HG02840 (cell line): ENCODE measurements at regions not wholly inside any gene's neighbourhood (a gene's known extent, or its start where the extent isn't known, plus 50 kb on each side); places are given as distances from the start of the nearest gene placed in this dataset.

Source experiments
- ATAC-seq: cut with Tn5 transposase; IDR thresholded peaks from one replicate; pipeline ENCODE4 v1.9.1; 2021; ENCODE audit warnings: mild to moderate bottlenecking, moderate library complexity, moderate number of reproducible peaks; ENCODE audit not compliant: unreplicated experiment, low FRiP score

DNA sequence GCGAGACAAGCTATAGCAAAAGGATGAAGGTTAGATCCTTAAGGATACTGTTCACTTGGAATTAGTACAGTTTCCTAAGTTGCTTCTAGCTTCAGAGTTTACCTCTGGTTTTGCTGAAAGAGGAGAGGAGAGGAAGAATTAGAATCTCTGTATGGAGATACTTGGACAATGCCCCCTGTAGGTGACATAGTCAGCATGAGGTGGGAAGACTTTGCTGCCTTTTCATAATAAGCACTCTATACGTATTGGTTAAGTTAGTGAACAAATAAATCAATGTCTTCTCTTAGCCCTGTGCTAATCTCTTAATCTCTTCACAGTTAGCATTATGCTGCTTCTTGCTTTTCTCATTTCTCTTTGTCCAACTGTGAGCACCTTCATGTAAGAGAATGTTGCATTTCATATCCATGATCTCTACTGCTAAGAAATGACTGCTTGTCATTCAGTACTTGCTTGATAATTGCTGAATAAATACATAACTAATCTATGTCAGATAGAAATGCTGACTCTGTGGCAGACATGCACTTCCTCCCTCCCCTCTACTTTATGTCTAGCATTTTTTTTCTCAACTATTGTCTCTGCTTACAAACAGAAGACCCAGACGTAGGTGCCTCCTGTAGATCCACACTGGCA is 527.2 kb downstream of the GBA3 start:
- no peak for ATAC-seq

- no peak for ATAC-seq
Measured at GRCh38 chr4:23213198-23213597, 520.5 kb downstream of the GBA3 start.

- ATAC-seq: no peak
Measured at GRCh38 chr4:23212558-23212957, 519.8 kb downstream of the GBA3 start.

- no peak for ATAC-seq
Measured at GRCh38 chr4:23207059-23207458, 514.3 kb downstream of the GBA3 start.

DNA sequence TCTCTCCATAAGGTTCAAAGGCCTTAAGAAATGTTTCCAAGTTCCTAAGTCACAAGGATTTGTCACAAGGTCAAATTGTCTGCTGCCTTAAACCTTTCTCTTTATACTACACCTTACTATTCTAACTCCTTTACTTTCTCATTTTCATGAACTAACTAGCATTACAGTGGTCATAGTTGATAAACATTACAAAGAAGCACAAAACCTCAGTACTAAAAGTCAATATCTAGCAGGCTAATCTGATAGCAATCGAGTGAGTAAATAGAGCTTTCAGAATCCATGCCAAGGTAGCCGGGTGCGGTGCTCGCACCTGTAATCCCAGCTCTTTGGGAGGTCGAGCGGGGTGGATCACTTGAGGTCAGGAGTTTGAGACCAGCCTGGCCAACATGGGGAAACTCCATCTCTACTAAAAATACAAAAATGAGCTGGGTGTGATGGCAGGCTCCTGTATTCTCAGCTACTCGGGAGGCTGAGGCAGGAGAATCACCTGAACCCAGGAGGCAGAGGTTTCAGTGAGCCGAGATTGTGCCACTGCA is 510.0 kb downstream of the GBA3 start:
- no peak for ATAC-seq

DNA sequence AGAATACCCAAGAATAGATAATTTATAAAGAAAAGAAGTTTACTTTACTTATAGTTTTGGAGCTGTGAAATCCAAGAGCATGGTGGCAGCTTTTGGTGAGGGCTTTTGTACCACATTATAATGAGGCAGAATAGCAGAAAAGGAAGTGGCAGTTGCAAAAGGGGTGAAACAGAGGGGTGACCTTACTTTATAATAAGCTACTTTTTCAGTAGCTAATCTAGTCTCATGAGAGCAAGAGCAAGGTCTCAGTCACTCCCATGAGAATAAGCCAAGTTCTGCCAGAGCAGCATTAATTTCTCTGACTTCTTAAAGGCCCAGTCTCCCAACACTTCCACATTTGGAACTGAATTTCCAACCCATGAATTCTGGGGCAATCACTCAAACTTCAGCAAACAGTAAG is 502.0 kb downstream of the GBA3 start:
- no peak for ATAC-seq

- ATAC-seq: no peak
Measured at GRCh38 chr4:23174179-23174578, 481.4 kb downstream of the GBA3 start.

DNA sequence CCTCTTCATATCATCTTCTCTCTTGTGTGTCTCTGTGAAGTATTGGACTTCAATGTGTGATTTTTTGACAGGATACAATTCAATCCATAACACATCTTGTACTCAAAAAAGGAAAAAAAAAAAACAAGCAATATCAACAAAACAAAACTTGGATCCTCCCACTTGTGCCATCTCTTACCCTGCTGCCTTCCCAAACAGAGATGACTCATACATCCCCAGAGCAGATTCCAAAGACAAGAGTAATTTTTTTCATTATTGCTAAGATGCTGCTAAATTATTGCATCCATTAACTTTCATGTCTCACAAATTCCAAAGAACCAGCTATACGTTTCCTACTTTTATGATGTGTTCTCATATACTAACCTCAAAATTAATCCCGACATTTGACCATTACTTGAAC is 479.2 kb downstream of the GBA3 start:
- ATAC-seq: no peak

DNA sequence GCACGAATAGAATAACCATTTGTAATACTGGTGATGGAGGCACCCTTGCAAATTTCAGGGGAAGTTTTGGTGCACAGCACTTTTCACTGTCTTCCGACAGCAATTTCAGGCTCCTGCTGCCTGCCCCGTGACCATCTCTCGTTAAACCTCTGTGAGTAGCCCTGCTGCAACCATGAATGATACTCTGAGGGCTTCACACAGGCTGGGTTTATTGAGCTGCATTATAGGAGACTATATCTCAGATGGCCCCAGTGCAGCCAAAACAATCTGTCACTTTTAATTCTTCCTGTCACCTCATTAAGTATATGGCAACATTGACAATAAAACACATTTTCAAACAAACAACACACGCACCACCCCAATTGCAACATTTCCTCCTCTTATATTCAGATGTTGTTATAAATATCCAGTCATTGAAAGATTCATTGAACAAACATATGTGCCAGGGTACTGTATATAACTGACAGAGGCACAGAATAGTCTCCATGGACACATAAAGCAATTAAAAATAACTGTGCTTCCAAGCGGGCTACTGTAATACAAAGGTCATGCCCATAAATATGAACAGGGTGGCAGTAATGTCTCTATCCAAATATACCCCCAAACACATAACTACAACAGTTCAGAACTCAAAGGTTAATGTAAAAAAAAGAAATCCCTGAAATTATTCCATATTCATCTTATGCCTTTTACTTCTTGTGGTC is 477.0 kb downstream of the GBA3 start:
- ATAC-seq: no peak

DNA sequence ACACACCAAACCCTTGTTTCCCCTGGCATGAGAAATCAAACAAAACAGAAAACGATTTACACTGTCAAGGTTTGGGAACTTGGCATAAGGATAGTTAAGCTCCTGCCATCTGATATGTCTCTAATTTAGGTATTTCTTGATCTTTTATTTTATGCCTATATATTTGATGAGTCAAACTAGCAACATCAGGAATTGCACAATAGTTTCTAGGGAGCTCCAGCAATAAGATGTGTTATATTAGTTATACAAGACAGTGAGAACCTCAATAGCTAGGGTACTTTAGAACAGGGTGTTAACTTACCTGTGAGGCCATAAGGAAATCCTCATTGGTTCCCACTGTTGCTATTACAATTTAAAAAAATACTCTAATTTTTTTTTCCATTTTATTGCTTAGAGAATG is 474.2 kb downstream of the GBA3 start:
- ATAC-seq: no peak

GRCh38 chr4:23166407-23166806 is 473.7 kb downstream of the GBA3 start:
- ATAC-seq: no peak

DNA sequence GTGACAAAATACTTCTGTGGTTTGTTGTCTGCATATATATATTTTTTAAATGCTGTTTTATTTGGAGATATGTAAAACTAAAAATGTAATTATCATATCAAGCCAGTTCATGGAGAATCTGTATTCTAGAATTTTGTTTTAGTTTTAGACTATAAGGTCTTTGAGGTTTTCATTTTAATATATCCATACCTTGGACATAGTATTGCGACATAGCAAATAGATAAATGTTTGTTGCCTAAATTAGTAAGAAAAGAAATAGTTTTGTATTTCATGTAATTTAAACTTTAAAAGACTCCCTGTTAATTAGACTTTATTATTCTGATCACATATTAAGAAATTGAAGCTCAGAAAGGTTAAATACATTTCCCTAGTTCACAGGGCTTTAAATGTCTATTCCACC is 472.9 kb downstream of the GBA3 start:
- ATAC-seq: no peak

DNA sequence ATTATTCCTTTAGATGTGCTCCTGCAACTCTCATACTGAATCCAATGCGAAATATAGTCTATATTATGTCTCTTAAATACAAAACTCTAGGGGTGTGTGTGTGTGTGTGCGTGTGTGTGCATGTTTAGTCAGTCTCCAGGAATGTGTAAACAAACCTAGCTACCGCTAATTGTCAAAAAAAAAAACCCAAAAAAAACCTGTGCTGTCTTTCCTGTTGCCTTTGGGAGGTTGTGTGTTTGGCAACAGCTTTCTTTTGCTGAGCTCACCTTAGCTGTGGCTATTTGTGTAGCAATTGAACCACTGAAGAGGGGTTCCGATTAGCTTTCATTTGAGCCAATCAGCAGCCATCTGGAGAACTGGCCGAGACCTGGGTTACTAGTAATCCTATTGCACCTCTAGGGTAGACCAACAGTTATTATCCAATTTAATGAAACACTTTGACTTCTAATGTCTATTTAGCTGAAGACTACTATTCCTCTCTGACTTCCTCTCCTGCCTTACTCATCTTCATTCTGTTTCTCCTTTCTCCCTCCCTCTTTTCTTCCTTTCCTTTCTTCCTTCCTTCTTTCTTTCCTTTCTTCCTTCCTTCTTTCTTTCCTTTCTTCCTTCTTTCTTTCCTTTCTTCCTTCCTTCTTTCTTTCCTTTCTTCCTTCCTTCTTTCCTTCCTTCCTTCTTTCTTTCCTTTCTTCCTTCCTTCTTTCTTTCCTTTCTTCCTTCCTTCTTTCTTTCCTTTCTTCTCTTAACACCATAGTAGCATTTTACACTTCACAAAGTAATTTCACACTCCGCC is 471.1 kb downstream of the GBA3 start:
- no peak for ATAC-seq

GRCh38 chr4:23162275-23162674 is 469.5 kb downstream of the GBA3 start:
- ATAC-seq: no peak

GRCh38 chr4:23161787-23162186 is 469.1 kb downstream of the GBA3 start:
- no peak for ATAC-seq

- no peak for ATAC-seq
Measured at GRCh38 chr4:23153076-23153475, 460.3 kb downstream of the GBA3 start.

GRCh38 chr4:23149815-23150214 is 457.1 kb downstream of the GBA3 start:
- ATAC-seq: no peak

DNA sequence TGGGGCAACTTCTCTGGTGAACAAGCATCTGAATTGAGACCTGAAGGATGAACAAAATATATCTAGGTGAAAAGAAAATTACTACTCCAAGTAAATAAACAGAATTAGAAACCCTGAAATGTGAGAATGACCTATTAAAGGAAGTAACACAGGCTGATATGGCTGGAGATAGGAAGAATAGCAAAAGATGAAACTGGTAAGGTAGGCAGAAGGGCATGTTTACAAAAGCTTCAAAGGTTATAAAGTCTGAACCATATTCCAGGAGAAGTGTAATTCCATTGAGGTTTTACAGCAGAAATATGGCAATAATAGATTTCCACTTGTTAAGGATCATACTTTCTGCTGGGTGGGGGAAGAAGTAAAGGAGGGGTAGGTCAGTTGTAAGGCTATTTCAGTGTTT is 452.0 kb downstream of the GBA3 start:
- no peak for ATAC-seq

- no peak for ATAC-seq
Measured at GRCh38 chr4:23135792-23136645, 443.3 kb downstream of the GBA3 start.

DNA sequence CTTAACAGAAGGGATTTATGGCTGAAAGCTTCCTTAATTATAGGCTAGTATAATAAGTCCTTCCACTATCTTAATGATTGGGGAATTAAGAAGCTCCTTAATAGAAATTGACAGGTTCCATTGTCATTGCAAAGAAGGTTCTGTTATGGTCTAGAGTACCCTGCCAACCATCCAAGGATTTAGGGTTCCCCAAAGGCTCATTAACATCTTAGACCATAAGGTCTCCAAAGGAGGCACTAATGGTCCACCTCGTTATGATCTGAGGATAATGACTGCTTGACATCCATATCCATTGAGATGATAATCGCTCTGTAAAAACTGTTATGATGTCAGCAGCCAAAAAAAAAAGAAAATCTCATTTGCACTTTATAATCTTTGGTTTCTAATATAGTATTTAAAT is 441.6 kb downstream of the GBA3 start:
- ATAC-seq: no peak
